GM04503 (cell line): ENCODE measurements at regions not wholly inside any gene's neighbourhood (a gene's known extent, or its start where the extent isn't known, plus 50 kb on each side); places are given as distances from the start of the nearest gene placed in this dataset.

Source experiments
- DNase-seq: peaks from one replicate; pipeline ENCODE4 v3.0.0-alpha.2; 2012; ENCODE audit warnings: low read depth

DNA sequence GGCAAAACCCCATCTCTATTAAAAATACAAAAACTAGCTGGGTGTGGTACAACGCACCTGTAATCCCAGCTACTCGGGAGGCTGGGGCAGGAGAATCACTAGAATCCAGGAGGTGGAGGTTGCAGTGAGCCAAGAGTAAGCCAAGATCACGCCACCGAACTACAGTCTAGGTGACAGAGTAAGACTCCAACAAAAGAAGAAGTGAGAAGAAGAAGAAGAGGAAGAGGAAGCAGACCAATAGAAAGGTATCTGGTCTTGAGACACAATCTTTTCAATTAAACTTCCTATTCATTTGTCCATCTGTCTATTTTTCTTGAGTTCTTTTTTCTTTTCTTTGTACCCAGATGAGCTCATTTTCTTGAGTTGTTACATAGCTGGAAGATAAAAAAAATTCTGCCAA, 55.7 kb upstream of the ACADM start:
- no peak for DNase-seq

DNA sequence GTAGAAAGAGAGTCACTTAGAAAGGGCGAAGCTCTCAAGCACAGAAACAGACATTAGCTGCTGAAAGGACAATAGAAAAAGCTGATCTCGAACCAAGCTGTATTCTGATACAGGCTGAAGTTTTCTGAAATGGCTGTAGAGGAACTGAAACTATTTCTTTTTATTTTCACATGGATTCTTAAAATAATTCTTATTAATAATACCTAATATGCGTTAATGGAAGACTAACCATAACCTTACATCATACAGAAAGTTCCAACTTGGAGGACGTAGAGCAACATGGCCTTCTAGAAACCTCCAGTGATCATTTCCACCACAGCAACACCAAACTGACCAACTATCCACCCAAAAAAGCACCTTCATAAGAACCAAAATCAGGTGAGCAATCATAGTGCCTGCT, 52.8 kb upstream of the ACADM start:
- no peak for DNase-seq

DNA sequence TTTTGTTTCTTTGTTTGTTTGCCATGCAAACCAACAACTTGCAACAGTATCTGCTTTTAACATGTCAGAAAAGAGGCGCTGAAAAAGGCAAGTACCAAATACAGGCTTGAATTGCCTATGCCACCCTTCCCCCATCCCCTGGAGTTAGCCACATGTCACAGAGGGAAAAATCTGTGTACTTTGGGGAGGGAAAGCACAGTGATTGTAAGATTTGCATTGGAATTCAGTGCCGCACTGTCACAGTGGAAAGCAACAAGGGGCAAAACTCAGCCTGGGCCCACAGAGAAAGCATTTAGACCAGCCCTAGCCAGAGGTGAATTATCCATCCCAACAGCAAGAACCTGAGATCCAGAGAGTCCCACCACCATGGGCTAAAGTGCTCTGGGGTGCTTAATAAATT, 52.4 kb upstream of the ACADM start:
- no peak for DNase-seq

DNA sequence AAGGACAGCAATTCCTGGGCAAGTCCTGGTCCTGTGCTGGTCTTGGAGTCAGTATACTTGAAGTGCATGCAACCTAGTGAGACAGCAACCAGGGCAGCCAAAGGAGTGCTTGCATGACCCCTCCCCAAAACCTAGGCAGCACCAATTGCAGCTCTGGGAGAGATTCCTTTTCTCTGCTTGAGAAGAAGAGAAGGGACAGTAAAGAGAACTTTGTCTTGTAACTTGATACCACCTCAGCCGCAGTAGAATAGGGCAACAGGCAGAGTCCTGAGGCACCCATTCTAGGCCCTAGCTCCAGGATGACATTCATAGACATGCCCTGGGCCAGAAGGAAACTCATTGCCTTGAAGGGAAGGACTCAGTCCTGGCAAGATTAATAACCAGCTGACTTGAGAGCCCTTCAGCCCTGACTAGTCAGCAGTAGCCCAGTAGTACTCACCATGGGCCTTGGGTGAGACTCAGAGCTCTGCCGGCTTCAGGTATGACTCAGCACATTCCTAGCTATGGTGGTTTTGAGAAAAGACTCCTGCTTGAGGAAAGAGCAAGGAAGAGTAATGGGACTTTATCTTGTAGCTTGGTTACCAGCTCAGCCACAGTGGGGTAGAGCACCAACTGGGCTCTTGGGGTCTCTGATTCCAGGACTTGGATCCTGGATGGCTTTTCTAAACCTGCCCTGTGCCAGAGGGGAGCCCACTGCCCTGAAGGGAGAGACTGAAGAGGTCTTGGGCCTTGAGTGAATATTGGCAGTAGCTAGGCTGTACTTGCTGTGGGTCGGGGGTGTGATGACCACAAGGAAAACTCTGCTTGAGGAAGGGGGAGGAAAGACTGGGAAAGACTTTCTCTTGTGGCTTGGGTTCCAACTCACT, 51.7 kb upstream of the ACADM start:
- peak; percentile 72 for DNase-seq

DNA sequence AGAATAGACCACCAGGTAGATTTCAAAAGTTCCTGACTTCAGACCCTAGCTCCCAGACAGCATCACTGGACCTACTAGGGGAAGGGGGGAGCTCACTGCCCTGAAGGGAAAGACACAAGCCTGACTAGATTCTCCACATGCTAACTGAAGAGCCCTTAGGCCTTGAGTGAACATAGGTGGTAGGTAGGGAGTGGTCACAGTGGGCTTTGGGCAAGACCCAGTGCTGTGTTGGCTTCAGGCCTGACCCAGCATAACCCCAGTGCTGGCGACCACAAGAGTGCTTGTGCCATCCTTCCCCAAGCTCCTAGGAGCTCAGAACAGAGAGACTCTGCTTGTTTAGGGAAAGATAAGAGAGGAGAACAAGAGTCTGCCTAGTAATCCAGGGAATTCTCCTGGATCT, 51.1 kb upstream of the ACADM start:
- DNase-seq, result no peak

DNA sequence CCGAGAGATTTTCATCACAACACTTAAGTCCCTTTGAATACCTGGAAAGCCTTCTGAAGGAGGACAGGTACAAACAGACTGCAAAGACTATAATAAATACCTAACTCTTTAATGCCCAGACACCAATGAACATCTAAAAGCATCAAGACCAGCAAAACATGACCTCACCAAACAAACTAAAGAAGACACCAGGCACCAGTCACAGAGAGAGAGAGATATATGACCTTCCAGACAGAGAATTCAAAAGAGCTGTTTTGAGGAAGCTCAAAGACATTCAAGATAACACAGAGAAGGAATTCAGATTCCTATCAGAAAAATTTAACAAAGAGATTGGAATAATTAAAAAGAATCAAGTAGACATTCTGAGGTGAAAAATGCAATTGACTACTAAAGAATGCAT, 50.6 kb upstream of the ACADM start:
- no peak for DNase-seq
